ENCODE measurements at regions not wholly inside any gene's neighbourhood (a gene's known extent, or its start where the extent isn't known, plus 50 kb on each side); places are given as distances from the start of the nearest gene placed in this dataset.

- TF ChIP-seq EZH2 (IDR thresholded peaks at IDR 0.05; ENCODE audit: insufficient read depth, poor library complexity, severe bottlenecking): no peak
- no peak for TF ChIP-seq EZH2phosphoT487 (IDR thresholded peaks at IDR 0.05; ENCODE audit: insufficient read depth, low read depth)
Measured at GRCh38 chr5:6086871-6087270, 291.5 kb downstream of the MED10 start.

All from GM23248 (cell line).